ENCODE measurements at regions not wholly inside any gene's neighbourhood (a gene's known extent, or its start where the extent isn't known, plus 50 kb on each side); places are given as distances from the start of the nearest gene placed in this dataset.

DNA sequence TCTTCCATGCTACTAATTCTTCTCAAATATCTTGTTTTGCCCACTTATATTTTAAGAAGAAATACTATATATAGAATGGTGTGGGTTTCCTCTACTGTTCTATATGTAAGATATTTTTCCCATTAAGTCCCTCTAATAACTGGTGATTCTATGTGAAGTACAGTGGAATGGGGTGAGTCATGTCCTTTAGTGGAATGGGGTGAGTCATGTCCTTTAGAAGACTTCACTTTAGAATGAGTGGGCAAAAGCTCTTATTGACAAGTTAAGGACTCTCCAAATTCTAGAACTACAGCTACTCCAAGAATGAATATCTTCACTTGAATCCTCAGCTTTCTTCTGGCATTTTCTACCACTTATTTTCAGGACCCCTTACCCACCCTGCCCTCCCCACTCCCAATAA is 349.9 kb downstream of the ETNK1 start:
- intact Hi-C loops (cut with micrococcal nuclease), result no loop called here

GRCh38 chr12:22978962-22979361 is 354.0 kb downstream of the ETNK1 start:
- Histone ChIP-seq H3K36me3 (ENCODE audit: control insufficient read depth, insufficient read depth, low read length) (no peaks in the 10 kb centered on the region), H3K4me1 (ENCODE audit: control insufficient read depth, insufficient read depth, low read length) (no peaks in the 10 kb centered on the region), H3K4me3 (ENCODE audit: low read length) (no peak overlapping the region), H3K27me3 (ENCODE audit: control insufficient read depth, insufficient read depth, low read length) (no peaks in the 10 kb centered on the region), H3K9me3 (ENCODE audit: control insufficient read depth, insufficient read depth, low read length) (no peaks in the 10 kb centered on the region), H3K27ac (ENCODE audit: low read length) (no peak overlapping the region)
- DNase-seq (no peak), ATAC-seq (no peak)
- Mint-ChIP-seq H3K9me3 (no peaks in the 10 kb centered on the region), H3K4me3 (no peak overlapping the region), H3K27ac (no peak overlapping the region), H3K4me1 (no peaks in the 10 kb centered on the region), H3K27me3 (ENCODE audit: low read depth in 2 of 2) (peaks cover 0 to 2% of the 10 kb centered on the region in 2 donors), H3K36me3 (no peaks in the 10 kb centered on the region)
- TF ChIP-seq, protein P1, sequence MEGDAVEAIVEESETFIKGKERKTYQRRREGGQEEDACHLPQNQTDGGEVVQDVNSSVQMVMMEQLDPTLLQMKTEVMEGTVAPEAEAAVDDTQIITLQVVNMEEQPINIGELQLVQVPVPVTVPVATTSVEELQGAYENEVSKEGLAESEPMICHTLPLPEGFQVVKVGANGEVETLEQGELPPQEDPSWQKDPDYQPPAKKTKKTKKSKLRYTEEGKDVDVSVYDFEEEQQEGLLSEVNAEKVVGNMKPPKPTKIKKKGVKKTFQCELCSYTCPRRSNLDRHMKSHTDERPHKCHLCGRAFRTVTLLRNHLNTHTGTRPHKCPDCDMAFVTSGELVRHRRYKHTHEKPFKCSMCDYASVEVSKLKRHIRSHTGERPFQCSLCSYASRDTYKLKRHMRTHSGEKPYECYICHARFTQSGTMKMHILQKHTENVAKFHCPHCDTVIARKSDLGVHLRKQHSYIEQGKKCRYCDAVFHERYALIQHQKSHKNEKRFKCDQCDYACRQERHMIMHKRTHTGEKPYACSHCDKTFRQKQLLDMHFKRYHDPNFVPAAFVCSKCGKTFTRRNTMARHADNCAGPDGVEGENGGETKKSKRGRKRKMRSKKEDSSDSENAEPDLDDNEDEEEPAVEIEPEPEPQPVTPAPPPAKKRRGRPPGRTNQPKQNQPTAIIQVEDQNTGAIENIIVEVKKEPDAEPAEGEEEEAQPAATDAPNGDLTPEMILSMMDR (IDR thresholded peaks at IDR 0.05), result no peak
- WGBS (ENCODE audit: insufficient coverage), result 71% methylated on average over 1 of the region's 2 CpGs
- intact Hi-C loops (cut with micrococcal nuclease), result no loop called here

More for the DNA sequence above, 349.9 kb downstream of the ETNK1 start:
- no peaks in the 10 kb centered on the region for H3K4me1 ChIP-seq (ENCODE audit: control insufficient read depth, insufficient read depth, low read length)
- Mint-ChIP-seq H3K9me3 (peaks cover 0 to 3% of the 10 kb centered on the region in 2 donors), H3K4me3 (no peak overlapping the region), H3K27ac (no peak overlapping the region), H3K4me1 (no peaks in the 10 kb centered on the region), H3K36me3 (no peaks in the 10 kb centered on the region), H3K27me3 (ENCODE audit: low read depth in 2 of 2) (peaks cover 0 to 2% of the 10 kb centered on the region in 2 donors)
- no peak overlapping the region for H3K4me3 ChIP-seq (ENCODE audit: low read length)
- TF ChIP-seq, protein P1 (IDR thresholded peaks at IDR 0.05), result no peak
- DNase-seq (no peak), ATAC-seq (no peak)
- H3K27me3 ChIP-seq (ENCODE audit: control insufficient read depth, insufficient read depth, low read length), result no peaks in the 10 kb centered on the region
- H3K27ac ChIP-seq (ENCODE audit: low read length), result no peak overlapping the region
- H3K36me3 ChIP-seq (ENCODE audit: control insufficient read depth, insufficient read depth, low read length), result no peaks in the 10 kb centered on the region
- H3K9me3 ChIP-seq (ENCODE audit: control insufficient read depth, insufficient read depth, low read length), result no peaks in the 10 kb centered on the region

DNA sequence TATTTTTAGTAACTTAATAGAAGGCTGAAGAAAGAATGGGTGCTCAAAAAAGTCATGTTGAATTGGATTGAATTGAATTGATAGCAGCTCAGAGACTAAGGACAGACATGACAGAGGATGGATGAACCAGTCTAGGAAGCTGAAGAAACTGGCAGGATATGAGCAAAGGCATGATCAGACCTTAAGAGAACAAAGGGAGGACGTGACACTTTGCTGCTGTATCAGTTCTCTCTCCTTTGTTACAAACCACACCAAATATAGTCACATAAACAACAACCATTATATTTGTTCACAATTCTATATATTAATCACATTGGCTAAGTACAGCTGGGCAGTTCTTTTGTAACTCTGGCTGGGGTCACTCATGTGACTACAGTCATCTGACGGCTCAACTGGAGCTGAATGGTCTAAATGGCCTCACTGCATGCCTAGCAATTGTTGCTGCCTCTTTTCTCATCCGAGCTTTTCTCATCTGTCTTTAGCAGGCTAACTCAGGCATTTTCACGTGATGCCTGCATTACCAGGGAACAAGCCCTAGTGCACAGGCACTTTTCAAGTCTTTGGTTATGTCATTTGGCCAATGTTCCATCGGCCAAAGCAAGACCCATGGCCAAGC is 355.0 kb downstream of the ETNK1 start:
- no peaks in the 10 kb centered on the region for H3K4me1 Mint-ChIP-seq
- Histone ChIP-seq H3K9me3 (ENCODE audit: control insufficient read depth, insufficient read depth, low read length) (no peaks in the 10 kb centered on the region), H3K27me3 (ENCODE audit: control insufficient read depth, insufficient read depth, low read length) (no peaks in the 10 kb centered on the region), H3K27ac (ENCODE audit: low read length) (no peak overlapping the region), H3K4me3 (ENCODE audit: low read length) (no peak overlapping the region), H3K4me1 (ENCODE audit: control insufficient read depth, insufficient read depth, low read length) (no peaks in the 10 kb centered on the region), H3K36me3 (ENCODE audit: control insufficient read depth, insufficient read depth, low read length) (no peaks in the 10 kb centered on the region)
- TF ChIP-seq, protein P1 (IDR thresholded peaks at IDR 0.05), result no peak
- H3K36me3 Mint-ChIP-seq, result no peaks in the 10 kb centered on the region
- H3K9me3 Mint-ChIP-seq, result no peaks in the 10 kb centered on the region
- intact Hi-C loops (cut with micrococcal nuclease), result no loop called here
- no peak for DNase-seq
- 82% methylated on average over 5 of the region's 5 CpGs for WGBS (ENCODE audit: insufficient coverage)
- peaks cover 0 to 2% of the 10 kb centered on the region in 2 donors for H3K27me3 Mint-ChIP-seq (ENCODE audit: low read depth in 2 of 2)
- H3K27ac Mint-ChIP-seq, result no peak overlapping the region
- no peak overlapping the region for H3K4me3 Mint-ChIP-seq
- no peak for ATAC-seq

DNA sequence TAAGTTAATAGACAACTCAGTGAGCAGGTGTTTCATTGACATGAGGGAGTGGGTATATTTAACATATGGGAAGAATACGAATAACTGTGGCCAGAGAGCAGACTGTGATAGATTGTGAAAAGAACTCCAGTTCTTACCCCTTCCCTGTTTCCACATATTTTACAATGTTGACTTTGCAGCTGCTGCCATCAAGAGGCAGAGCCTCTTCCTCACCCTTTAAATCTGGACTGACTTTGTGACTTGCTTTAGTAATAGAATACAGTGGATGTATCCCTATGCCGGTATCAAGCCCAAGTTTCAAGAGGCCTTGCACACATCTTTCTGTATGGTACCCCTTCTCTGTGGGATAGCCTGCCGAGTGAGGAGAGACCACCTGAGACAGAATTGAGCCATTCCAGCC is 356.7 kb downstream of the ETNK1 start:
- no peaks in the 10 kb centered on the region for H3K36me3 Mint-ChIP-seq
- 93% methylated on average over 2 of the region's 3 CpGs for WGBS (ENCODE audit: insufficient coverage)
- Histone ChIP-seq H3K9me3 (ENCODE audit: control insufficient read depth, insufficient read depth, low read length) (no peaks in the 10 kb centered on the region), H3K4me3 (ENCODE audit: low read length) (no peak overlapping the region), H3K36me3 (ENCODE audit: control insufficient read depth, insufficient read depth, low read length) (no peaks in the 10 kb centered on the region), H3K27me3 (ENCODE audit: control insufficient read depth, insufficient read depth, low read length) (no peaks in the 10 kb centered on the region), H3K4me1 (ENCODE audit: control insufficient read depth, insufficient read depth, low read length) (no peaks in the 10 kb centered on the region), H3K27ac (ENCODE audit: low read length) (no peak overlapping the region)
- intact Hi-C loops (cut with micrococcal nuclease), result no loop called here
- peaks cover 0 to under 1% of the 10 kb centered on the region in 2 donors for H3K27me3 Mint-ChIP-seq (ENCODE audit: low read depth in 2 of 2)
- H3K4me1 Mint-ChIP-seq, result no peaks in the 10 kb centered on the region
- ATAC-seq (no peak), DNase-seq (no peak)
- TF ChIP-seq, protein P1 (IDR thresholded peaks at IDR 0.05), result no peak
- no peak overlapping the region for H3K4me3 Mint-ChIP-seq
- no peaks in the 10 kb centered on the region for H3K9me3 Mint-ChIP-seq
- no peak overlapping the region for H3K27ac Mint-ChIP-seq
